Choroid plexus epithelial cell (primary cell): ENCODE measurements at regions not wholly inside any gene's neighbourhood (a gene's known extent, or its start where the extent isn't known, plus 50 kb on each side); places are given as distances from the start of the nearest gene placed in this dataset.

ENCODE experiments used
- DNase-seq: peaks from one replicate; pipeline ENCODE4 v3.0.0-alpha.2; 2010; ENCODE audit warnings: low read depth
- H3K4me3 ChIP-seq: 2 replicates; pipeline ENCODE4 v1.5.1; 2011; ENCODE audit warnings: low read depth, mild to moderate bottlenecking, control low read depth, low read length, moderate library complexity
- TF ChIP-seq, protein P1 (sequence below): conservative IDR thresholded peaks from 2 replicates; pipeline ENCODE4 v1.5.1; 2011; ENCODE audit warnings: low read depth, mild to moderate bottlenecking, control low read depth, inconsistent platforms, low read length, moderate library complexity

DNA sequence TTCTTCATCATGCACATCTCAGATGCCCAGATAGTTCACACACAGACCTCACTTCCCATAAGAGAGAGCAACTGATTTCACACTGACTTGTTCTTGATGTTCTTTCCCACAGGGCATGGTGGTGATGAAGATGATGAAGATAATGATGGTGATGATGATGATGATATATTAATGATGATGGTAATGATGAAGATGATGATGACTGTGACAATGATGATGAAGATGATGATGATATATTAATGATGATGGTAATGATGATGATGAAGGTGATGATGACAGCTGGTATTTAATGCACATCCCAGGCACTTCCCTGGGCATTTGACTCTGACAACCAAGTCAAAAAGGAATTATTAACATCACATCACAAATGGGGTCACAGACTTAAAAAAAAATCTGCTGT, 225.2 kb downstream of the MAF start:
- no peak overlapping the region for H3K4me3 ChIP-seq
- TF ChIP-seq, protein P1, sequence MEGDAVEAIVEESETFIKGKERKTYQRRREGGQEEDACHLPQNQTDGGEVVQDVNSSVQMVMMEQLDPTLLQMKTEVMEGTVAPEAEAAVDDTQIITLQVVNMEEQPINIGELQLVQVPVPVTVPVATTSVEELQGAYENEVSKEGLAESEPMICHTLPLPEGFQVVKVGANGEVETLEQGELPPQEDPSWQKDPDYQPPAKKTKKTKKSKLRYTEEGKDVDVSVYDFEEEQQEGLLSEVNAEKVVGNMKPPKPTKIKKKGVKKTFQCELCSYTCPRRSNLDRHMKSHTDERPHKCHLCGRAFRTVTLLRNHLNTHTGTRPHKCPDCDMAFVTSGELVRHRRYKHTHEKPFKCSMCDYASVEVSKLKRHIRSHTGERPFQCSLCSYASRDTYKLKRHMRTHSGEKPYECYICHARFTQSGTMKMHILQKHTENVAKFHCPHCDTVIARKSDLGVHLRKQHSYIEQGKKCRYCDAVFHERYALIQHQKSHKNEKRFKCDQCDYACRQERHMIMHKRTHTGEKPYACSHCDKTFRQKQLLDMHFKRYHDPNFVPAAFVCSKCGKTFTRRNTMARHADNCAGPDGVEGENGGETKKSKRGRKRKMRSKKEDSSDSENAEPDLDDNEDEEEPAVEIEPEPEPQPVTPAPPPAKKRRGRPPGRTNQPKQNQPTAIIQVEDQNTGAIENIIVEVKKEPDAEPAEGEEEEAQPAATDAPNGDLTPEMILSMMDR, result no peak
- no peak for DNase-seq

- no peak overlapping the region for H3K4me3 ChIP-seq
- peak; percentile 89 for DNase-seq
- TF ChIP-seq, protein P1, result no peak
Observed at GRCh38 chr16:79372503-79373184, 227.9 kb downstream of the MAF start.

GRCh38 chr16:79370736-79371135, 229.8 kb downstream of the MAF start:
- TF ChIP-seq, protein P1, result no peak
- DNase-seq, result no peak
- no peak overlapping the region for H3K4me3 ChIP-seq

GRCh38 chr16:79369796-79370195, 230.7 kb downstream of the MAF start:
- no peak overlapping the region for H3K4me3 ChIP-seq
- TF ChIP-seq, protein P1, result no peak
- peak; percentile 4 for DNase-seq

DNA sequence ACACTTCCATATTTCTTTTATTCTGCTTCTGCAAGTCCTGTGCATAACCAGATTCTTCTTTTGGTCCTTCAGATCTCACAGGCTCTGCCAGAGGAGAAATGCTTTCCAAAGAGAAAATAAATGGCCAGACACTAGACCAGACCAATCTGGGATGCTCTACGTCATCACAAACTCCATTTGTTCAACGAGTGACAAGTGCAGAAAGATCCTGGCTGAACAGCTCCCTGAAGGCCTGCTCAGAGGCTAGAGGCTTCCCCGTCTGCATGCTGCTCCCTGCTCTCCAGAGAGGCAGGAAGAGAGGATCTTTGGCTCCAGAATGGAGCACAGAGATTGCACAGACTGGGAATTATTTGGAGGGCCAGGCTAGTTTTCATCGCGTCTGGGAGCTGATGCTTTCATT, 232.7 kb downstream of the MAF start:
- TF ChIP-seq, protein P1, result no peak

DNA sequence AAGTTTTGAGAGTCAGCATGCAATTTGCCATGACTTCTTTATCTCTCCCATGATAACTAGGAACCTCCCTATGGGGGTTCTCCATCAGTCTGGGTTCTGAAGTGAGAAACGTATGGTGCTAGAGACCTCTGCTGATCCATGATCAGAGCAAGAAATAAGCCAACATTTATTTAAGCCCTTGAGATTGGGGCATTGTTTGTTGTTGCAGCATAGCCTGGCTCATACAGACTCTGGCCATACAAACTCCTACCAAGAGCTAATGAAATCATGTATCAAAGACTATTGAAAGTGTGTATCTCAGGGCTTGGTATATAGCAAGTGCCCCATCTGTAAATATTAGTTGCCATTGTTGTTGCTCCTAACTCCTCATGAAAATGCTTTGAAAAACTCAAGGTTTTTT, 233.9 kb downstream of the MAF start:
- TF ChIP-seq, protein P1, result no peak
- DNase-seq, result no peak
- H3K4me3 ChIP-seq, result no peak overlapping the region

More for the DNA sequence above, 232.7 kb downstream of the MAF start:
- H3K4me3 ChIP-seq, result no peak overlapping the region
- DNase-seq, result no peak

- DNase-seq, result no peak
- TF ChIP-seq, protein P1, result no peak
- H3K4me3 ChIP-seq, result no peak overlapping the region
Observed at GRCh38 chr16:79365702-79366101, 234.8 kb downstream of the MAF start.
